GM19035 (cell line): ENCODE measurements at regions not wholly inside any gene's neighbourhood (a gene's known extent, or its start where the extent isn't known, plus 50 kb on each side); places are given as distances from the start of the nearest gene placed in this dataset.
A peak's percentile ranks its signal among the peaks of the same experiment; 100 is the strongest.
"Not testable (repeated sequence)": the region's sequence is repeated elsewhere in the genome, so short reads cannot be mapped to it uniquely, and the experiment has no call there.

Experiments
- ATAC-seq: cut with Tn5 transposase; IDR thresholded peaks from one replicate; pipeline ENCODE4 v1.9.1; 2021; ENCODE audit not compliant: unreplicated experiment

- no peak for ATAC-seq
Observed at GRCh38 chr1:233435622-233436021, 108.1 kb downstream of the MAP3K21 start.

GRCh38 chr1:233439721-233440120 lies 112.2 kb downstream of the MAP3K21 start:
- ATAC-seq, result no peak

- ATAC-seq, result peak; percentile 63
Observed at GRCh38 chr1:233440951-233441401, 113.5 kb downstream of the MAP3K21 start.

GRCh38 chr1:233442026-233442780 lies 114.7 kb downstream of the MAP3K21 start:
- ATAC-seq, result no peak

DNA sequence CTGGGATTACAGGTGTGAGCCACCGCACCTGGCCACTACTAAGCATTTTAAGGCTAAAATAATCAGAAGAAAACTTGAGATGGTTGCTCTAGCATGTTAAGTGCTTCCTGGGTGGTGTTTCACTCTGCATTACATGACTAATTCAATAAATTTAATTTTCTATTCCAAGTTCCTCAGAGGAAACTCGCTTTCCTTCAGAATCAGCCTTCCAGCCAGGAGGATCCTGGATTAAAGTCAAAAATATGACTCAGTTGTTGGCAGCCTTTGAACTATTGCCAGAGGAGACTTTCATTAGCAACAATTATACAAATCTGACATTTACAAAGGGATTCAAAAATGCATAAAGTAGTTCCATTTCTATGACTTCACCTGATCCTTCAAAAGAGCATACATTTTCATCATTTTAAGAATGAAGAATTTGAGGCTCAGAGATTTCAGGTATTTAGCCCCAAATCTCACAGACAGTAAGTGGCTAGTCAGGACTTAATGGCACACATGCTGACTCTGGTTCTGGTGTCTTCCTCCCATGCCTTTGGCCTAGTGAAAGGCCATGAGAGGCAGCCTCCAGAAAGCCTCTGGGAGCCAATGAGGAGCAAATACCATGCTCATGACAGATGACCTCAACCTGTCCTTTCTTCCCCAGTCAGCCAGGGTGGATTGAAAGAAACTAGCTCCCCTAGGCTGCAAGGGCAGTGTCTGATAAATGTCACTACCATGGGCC lies 115.7 kb downstream of the MAP3K21 start:
- no peak for ATAC-seq

DNA sequence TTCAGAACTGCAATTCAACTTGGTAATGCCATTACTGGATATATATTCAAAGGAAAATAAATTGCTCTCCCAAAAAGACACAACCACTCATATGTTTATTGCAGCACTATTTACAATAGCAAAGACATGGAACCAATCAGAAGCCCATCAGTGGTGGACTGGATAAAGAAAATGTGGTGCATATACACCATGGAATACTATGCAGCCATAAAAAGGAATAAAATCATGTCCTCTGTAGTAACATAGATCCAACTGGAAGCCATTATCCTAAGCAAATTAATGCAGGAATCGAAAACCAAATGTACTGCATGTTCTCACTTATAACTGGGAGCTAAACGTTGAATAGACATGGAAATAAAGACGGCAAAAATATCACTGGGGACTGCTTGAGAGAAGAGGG lies 117.0 kb downstream of the MAP3K21 start:
- ATAC-seq, result no peak

DNA sequence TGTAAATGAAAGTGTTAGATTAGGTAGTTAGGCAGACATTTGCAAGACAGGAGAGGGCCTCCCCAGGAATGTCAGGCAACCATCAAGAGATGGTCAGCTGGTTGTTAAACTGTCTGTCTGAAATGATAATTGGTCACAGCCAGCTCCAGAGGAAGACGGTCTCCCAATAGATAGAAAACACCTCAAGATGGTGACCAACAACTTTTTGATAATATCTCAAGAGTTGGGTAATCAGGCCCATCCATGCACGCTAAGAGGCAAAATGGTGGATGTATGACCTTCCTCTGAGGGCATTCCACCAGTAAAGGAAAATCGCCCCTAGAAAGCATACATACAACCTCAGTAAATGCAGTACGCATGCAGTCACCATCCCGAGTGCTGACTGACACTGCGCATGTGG lies 118.2 kb downstream of the MAP3K21 start:
- no peak for ATAC-seq

GRCh38 chr1:233446935-233447334 lies 119.4 kb downstream of the MAP3K21 start:
- ATAC-seq, result no peak

- ATAC-seq, result no peak
Observed at GRCh38 chr1:233448109-233448689, 120.7 kb downstream of the MAP3K21 start.

DNA sequence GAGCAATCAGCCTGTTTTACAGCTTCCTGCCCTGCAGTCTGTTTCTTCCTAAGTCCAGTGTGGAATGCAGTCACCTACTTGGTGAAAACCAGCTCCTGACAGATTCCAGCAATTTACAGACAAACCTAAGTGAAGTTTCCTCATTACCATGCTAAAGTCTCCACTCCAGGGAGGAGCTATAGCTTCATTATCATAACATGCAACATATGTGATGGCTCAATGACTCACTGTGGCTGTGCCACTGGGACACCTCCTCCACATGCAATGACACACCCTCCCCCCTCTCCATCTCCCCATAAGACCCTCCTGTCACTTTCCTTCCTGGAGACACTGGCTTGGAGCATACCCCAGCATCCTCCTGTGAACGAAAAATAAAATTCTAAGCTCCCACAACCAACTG lies 125.2 kb downstream of the MAP3K21 start:
- ATAC-seq, result no peak

GRCh38 chr1:233453433-233454200 lies 126.1 kb downstream of the MAP3K21 start:
- ATAC-seq, result no peak

DNA sequence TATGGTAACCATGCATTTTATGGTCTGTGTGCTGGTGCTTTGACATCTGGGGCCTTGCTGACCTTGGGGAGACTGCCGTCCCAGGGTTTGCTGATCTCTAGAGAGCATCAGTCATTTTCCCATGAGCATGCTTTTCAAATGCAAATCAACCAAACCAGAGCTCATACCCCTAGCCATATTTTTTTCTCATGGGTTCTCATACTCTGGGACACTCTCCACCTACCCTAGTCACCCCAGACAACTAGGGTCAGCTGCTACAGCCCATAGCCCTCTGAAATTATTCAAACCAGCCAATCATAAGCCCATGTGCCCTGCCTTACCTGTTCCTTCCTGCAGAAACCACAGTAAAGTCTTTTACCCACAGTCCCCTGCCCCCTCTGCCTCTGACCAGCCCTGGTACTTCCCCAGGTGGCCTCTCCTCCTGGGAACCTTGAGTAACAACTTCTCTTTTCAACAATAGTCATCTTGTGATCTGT lies 132.0 kb downstream of the MAP3K21 start:
- peak; percentile 77 for ATAC-seq

- no peak for ATAC-seq
Observed at GRCh38 chr1:233459968-233460367, 132.4 kb downstream of the MAP3K21 start.

DNA sequence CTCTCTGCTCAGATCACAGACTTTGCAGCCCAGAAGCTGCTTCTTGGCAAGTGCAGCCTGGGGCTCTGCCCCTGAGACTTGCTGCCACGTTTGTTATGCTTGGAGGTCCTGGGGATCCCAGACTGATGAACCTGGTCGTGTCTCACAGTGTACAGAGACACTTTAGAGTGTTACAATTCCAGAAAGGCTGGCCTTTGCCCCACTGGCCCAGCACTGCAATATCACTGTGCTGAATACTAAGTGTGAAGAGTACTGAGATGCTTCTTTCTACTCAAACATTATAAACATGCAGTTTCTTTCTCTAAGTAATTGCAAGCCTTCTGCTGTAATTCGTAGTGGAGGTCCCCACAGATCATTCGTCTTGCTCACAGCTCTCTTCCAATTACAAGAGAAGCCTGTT lies 133.2 kb downstream of the MAP3K21 start:
- no peak for ATAC-seq

DNA sequence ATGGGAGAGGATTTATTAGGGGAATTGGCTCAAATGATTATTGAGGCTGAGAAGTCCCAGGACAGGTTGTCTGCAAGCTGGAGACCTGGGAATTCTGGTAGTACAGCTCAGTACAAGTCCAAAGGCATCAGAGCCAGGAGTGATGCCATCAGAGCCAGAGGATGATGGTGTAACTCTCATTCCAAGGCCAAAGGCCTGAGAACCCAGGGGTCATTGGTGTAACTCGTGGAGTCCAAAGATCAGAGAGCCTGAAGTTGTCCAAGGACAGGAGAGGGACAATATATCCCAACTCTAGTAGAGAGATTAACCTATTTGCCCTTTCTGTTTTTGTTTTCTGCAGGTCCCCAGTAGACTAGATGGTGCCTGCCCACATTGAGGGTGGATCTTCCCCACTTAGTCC lies 134.3 kb downstream of the MAP3K21 start:
- ATAC-seq, result no peak

GRCh38 chr1:233463333-233463732 lies 135.8 kb downstream of the MAP3K21 start:
- ATAC-seq, result no peak

DNA sequence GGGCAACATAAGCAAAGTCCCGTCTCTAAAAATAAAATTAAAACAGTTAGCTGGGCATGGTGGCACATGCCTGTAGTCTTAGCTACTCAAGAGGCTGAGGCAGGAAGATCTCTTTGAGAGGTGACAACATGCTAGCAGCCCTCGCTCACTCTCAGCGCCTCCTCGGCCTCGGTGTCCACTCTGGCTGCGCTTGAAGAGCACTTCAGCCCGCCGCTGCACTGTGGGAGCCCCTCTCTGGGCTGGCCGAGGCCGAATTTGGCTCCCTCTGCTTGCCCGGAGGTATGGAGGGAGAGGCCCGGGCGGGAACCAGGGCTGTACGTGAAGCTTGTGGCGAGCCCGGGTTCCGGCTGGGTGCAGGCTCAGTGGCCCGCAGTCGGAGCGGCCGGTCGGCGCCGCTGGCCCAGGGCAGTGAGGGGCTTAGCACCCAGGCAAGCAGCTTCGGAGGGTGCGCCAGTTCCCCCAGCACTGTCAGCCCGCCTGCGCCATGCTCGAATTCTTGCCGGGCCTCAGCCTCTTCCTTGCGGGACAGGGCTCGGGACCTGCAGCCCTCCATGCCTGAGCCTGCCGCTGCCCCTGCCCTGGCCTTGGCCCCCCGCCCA lies 138.3 kb downstream of the MAP3K21 start:
- ATAC-seq, result no peak

DNA sequence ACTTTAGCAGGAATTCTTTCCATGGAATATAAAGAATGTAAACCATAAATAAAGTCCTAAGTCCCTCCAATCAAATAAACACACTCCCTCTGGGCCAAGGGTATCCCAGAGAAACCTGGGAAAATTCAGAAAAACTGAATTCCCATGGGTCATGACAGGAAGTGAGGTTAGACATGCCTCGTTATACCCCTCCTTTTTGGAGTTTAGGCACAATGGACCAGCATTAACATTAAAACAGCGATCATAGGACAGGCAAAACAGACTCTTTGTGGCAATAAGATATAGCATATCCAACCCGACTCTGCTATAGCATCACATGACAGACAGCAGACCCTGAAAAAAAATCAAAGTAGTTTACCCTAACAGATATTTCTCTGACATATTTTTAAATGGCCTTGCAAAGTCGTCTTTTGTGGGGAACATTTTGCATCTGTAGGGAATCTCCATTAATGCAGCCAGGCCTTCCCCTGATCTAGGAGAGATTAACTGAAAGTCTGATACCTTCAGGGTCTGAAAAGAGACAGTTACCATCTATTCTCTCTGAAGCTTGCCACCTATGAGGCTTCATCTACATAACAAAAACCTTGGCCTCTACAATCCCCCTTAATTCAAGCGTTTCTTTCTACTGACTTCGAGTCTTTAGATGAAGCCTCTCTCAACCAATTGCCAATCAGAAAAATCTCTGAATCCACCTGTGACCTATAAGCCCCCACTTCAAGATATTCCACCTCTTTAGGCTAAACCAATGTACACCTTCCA lies 143.0 kb upstream of the KCNK1 start:
- no peak for ATAC-seq

GRCh38 chr1:233471851-233472250 lies 142.1 kb upstream of the KCNK1 start:
- ATAC-seq, result not testable (repeated sequence)

GRCh38 chr1:233472796-233473195 lies 141.1 kb upstream of the KCNK1 start:
- not testable (repeated sequence) for ATAC-seq
